Breast epithelium (tissue), 4 donors: ENCODE measurements at regions not wholly inside any gene's neighbourhood (a gene's known extent, or its start where the extent isn't known, plus 50 kb on each side); places are given as distances from the start of the nearest gene placed in this dataset.

Experiments used
- DNase-seq, 2 donors: peaks; one replicate each; pipeline ENCODE4 v3.0.0-alpha.2; 2019; ENCODE audit warnings: low spot score in 2 of 2
- H3K27ac ChIP-seq, 2 donors: fragments of 200-600 bp; sonication (generic) in 1 of 2; one replicate each; pipeline ENCODE4 v1.5.1; 2016 to 2019; ENCODE audit warnings: mild to moderate bottlenecking in 1 of 2
- H3K27me3 ChIP-seq, 2 donors: fragments of 200-600 bp; sonication (generic) in 1 of 2; one replicate each; pipeline versions ENCODE4 v1.5.1 to v1.6.0; 2017 to 2019; ENCODE audit warnings: control low read depth in 1 of 2, mild to moderate bottlenecking in 1 of 2
- H3K36me3 ChIP-seq: fragments of 200-600 bp; one replicate; pipeline ENCODE4 v1.5.1; 2019
- H3K4me1 ChIP-seq, 2 donors: fragments of 200-600 bp; sonication (generic); one replicate each; pipeline ENCODE4 v1.5.1; 2016 to 2019; ENCODE audit warnings: control low read depth in 1 of 2
- H3K4me3 ChIP-seq, 3 donors: fragments of 200-600 bp; sonication (generic); 1 replicate in 2 of 3; 2 replicates in 1 of 3; pipeline ENCODE4 v1.5.1; 2016 to 2019; ENCODE audit warnings: mild to moderate bottlenecking in 3 of 3, moderate library complexity in 2 of 3
- H3K9me3 ChIP-seq, 2 donors: fragments of 200-600 bp; sonication (generic) in 1 of 2; one replicate each; pipeline ENCODE4 v1.5.1; 2016 to 2019; ENCODE audit warnings: control low read depth in 1 of 2
- CTCF ChIP-seq, 3 donors: fragments of 450-650 bp; IDR thresholded peaks; one replicate each; pipeline ENCODE4 v1.5.1; 2016 to 2017; ENCODE audit warnings: antibody characterized with exemption in 3 of 3, mild to moderate bottlenecking in 3 of 3, moderate library complexity in 3 of 3
- POLR2A ChIP-seq: fragments of 450-650 bp; IDR thresholded peaks from one replicate; pipeline ENCODE4 v1.6.1; 2016; ENCODE audit warnings: antibody characterized with exemption, mild to moderate bottlenecking, moderate library complexity
- POLR2AphosphoS5 ChIP-seq, 3 donors: sonication (generic); formaldehyde crosslinking; IDR thresholded peaks; one replicate each; pipeline ENCODE4 v1.6.1; 2017; ENCODE audit warnings: antibody characterized with exemption in 3 of 3
- intact Hi-C: fragments of 100-400 bp; cut with DNase I; formaldehyde crosslinking; loops from one replicate; pipeline ENCODE4 v1.15.1; 2023; ENCODE audit warnings: low total_unique reads

- intact Hi-C loops: no loop called here
- H3K27me3 ChIP-seq: no peaks in the 10 kb centered on the region
- no peak for TF ChIP-seq POLR2AphosphoS5 (IDR thresholded peaks at IDR 0.05)
- no peak for TF ChIP-seq POLR2A
- DNase-seq: no peak
- H3K4me1 ChIP-seq: no peaks in the 10 kb centered on the region
- H3K4me3 ChIP-seq: no peak overlapping the region
- H3K27ac ChIP-seq: no peak overlapping the region
- H3K9me3 ChIP-seq: no peaks in the 10 kb centered on the region
- H3K36me3 ChIP-seq: no peaks in the 10 kb centered on the region
These were observed 650.7 kb upstream of the ALCAM start for GRCh38 chr3:104715972-104716371.

GRCh38 chr3:104717828-104718196, 648.9 kb upstream of the ALCAM start:
- H3K4me3 ChIP-seq: no peak overlapping the region
- no peaks in the 10 kb centered on the region for H3K27me3 ChIP-seq
- TF ChIP-seq POLR2AphosphoS5 (IDR thresholded peaks at IDR 0.05) (no peak), CTCF (IDR thresholded peaks at IDR 0.05) (no peak), POLR2A (no peak)
- no peaks in the 10 kb centered on the region for H3K4me1 ChIP-seq
- DNase-seq: no peak
- intact Hi-C loops: no loop called here
- no peak overlapping the region for H3K27ac ChIP-seq
- H3K9me3 ChIP-seq: no peaks in the 10 kb centered on the region
- no peaks in the 10 kb centered on the region for H3K36me3 ChIP-seq

- TF ChIP-seq POLR2AphosphoS5 (IDR thresholded peaks at IDR 0.05) (no peak), CTCF (IDR thresholded peaks at IDR 0.05) (no peak), POLR2A (no peak)
- Histone ChIP-seq H3K9me3 (no peaks in the 10 kb centered on the region), H3K36me3 (no peaks in the 10 kb centered on the region), H3K27me3 (no peaks in the 10 kb centered on the region), H3K27ac (no peak overlapping the region), H3K4me1 (no peaks in the 10 kb centered on the region), H3K4me3 (no peak overlapping the region)
- intact Hi-C loops: no loop called here
- no peak for DNase-seq
These were observed 643.7 kb upstream of the ALCAM start for GRCh38 chr3:104723000-104723399.

GRCh38 chr3:104731074-104731473, 635.6 kb upstream of the ALCAM start:
- Histone ChIP-seq H3K9me3 (no peaks in the 10 kb centered on the region), H3K27me3 (no peaks in the 10 kb centered on the region), H3K4me3 (no peak overlapping the region), H3K4me1 (no peaks in the 10 kb centered on the region), H3K36me3 (no peaks in the 10 kb centered on the region), H3K27ac (no peak overlapping the region)
- no peak for DNase-seq
- no peak for TF ChIP-seq POLR2A
- TF ChIP-seq CTCF (IDR thresholded peaks at IDR 0.05): no peak
- no peak for TF ChIP-seq POLR2AphosphoS5 (IDR thresholded peaks at IDR 0.05)
- intact Hi-C loops: no loop called here

- no peak for DNase-seq
- Histone ChIP-seq H3K4me1 (no peaks in the 10 kb centered on the region), H3K9me3 (no peaks in the 10 kb centered on the region), H3K36me3 (no peaks in the 10 kb centered on the region), H3K27me3 (no peaks in the 10 kb centered on the region), H3K27ac (no peak overlapping the region), H3K4me3 (no peak overlapping the region)
- TF ChIP-seq POLR2A: no peak
- intact Hi-C loops: no loop called here
These were observed 632.1 kb upstream of the ALCAM start for GRCh38 chr3:104734627-104735026.

GRCh38 chr3:104735691-104736090, 631.0 kb upstream of the ALCAM start:
- Histone ChIP-seq H3K4me3 (no peak overlapping the region), H3K27ac (no peak overlapping the region), H3K9me3 (no peaks in the 10 kb centered on the region), H3K4me1 (no peaks in the 10 kb centered on the region), H3K36me3 (no peaks in the 10 kb centered on the region), H3K27me3 (no peaks in the 10 kb centered on the region)
- no peak for DNase-seq
- intact Hi-C loops: no loop called here
- TF ChIP-seq POLR2A (no peak), CTCF (IDR thresholded peaks at IDR 0.05) (no peak), POLR2AphosphoS5 (IDR thresholded peaks at IDR 0.05) (no peak)
